ENCODE measurements at regions not wholly inside any gene's neighbourhood (a gene's known extent, or its start where the extent isn't known, plus 50 kb on each side); places are given as distances from the start of the nearest gene placed in this dataset.

GRCh38 chr20:7237251-7237650, 469.8 kb downstream of the BMP2 start:
- Mint-ChIP-seq H3K36me3 (no peaks in the 10 kb centered on the region), H3K4me1 (no peaks in the 10 kb centered on the region), H3K27me3 (ENCODE audit: low read depth in 2 of 2) (no peaks in the 10 kb centered on the region), H3K9me3 (peaks cover 7 to 14% of the 10 kb centered on the region in 2 donors), H3K4me3 (no peak overlapping the region), H3K27ac (no peak overlapping the region)
- no peak for TF ChIP-seq CTCF (IDR thresholded peaks at IDR 0.05)
- intact Hi-C loops (cut with micrococcal nuclease) = no loop called here
- 69% methylated on average over 1 of the region's 1 CpG for WGBS (ENCODE audit: insufficient coverage)
- DNase-seq (no peak), ATAC-seq (no peak)
- no peak overlapping the region for H3K4me3 ChIP-seq (ENCODE audit: low read length)
- no peaks in the 10 kb centered on the region for H3K36me3 ChIP-seq (ENCODE audit: control insufficient read depth, insufficient read depth, low read length)
- H3K27me3 ChIP-seq (ENCODE audit: control insufficient read depth, insufficient read depth, low read length) = no peaks in the 10 kb centered on the region
- H3K9me3 ChIP-seq (ENCODE audit: control insufficient read depth, insufficient read depth, low read length) = no peaks in the 10 kb centered on the region
- no peak overlapping the region for H3K27ac ChIP-seq (ENCODE audit: low read length)
- no peaks in the 10 kb centered on the region for H3K4me1 ChIP-seq (ENCODE audit: control insufficient read depth, insufficient read depth, low read length)

- Histone ChIP-seq H3K9me3 (ENCODE audit: control insufficient read depth, insufficient read depth, low read length) (no peaks in the 10 kb centered on the region), H3K27me3 (ENCODE audit: control insufficient read depth, insufficient read depth, low read length) (no peaks in the 10 kb centered on the region), H3K4me3 (ENCODE audit: low read length) (no peak overlapping the region), H3K36me3 (ENCODE audit: control insufficient read depth, insufficient read depth, low read length) (no peaks in the 10 kb centered on the region), H3K27ac (ENCODE audit: low read length) (no peak overlapping the region), H3K4me1 (ENCODE audit: control insufficient read depth, insufficient read depth, low read length) (no peaks in the 10 kb centered on the region)
- WGBS (ENCODE audit: insufficient coverage) = 89% methylated on average over 2 of the region's 3 CpGs
- intact Hi-C loops (cut with micrococcal nuclease) = no loop called here
- H3K36me3 Mint-ChIP-seq = no peaks in the 10 kb centered on the region
- H3K4me3 Mint-ChIP-seq = no peak overlapping the region
- H3K27me3 Mint-ChIP-seq (ENCODE audit: low read depth in 2 of 2) = no peaks in the 10 kb centered on the region
- peaks cover 7 to 13% of the 10 kb centered on the region in 2 donors for H3K9me3 Mint-ChIP-seq
- no peak overlapping the region for H3K27ac Mint-ChIP-seq
- H3K4me1 Mint-ChIP-seq = no peaks in the 10 kb centered on the region
- ATAC-seq (no peak), DNase-seq (no peak)
- TF ChIP-seq CTCF (IDR thresholded peaks at IDR 0.05) = no peak
Measured at GRCh38 chr20:7240490-7240889, 473.0 kb downstream of the BMP2 start.

GRCh38 chr20:7248281-7249201, 481.1 kb downstream of the BMP2 start:
- Mint-ChIP-seq H3K27ac (no peak overlapping the region), H3K4me3 (no peak overlapping the region), H3K36me3 (peaks cover 7% of the 10 kb centered on the region), H3K9me3 (peaks cover 3 to 9% of the 10 kb centered on the region in 2 donors), H3K27me3 (ENCODE audit: low read depth in 2 of 2) (no peaks in the 10 kb centered on the region), H3K4me1 (no peaks in the 10 kb centered on the region)
- Histone ChIP-seq H3K4me1 (ENCODE audit: control insufficient read depth, insufficient read depth, low read length) (no peaks in the 10 kb centered on the region), H3K4me3 (ENCODE audit: low read length) (no peak overlapping the region), H3K9me3 (ENCODE audit: control insufficient read depth, insufficient read depth, low read length) (no peaks in the 10 kb centered on the region), H3K27me3 (ENCODE audit: control insufficient read depth, insufficient read depth, low read length) (no peaks in the 10 kb centered on the region), H3K27ac (ENCODE audit: low read length) (no peak overlapping the region), H3K36me3 (ENCODE audit: control insufficient read depth, insufficient read depth, low read length) (no peaks in the 10 kb centered on the region)
- intact Hi-C loops (cut with micrococcal nuclease) = no loop called here
- no peak for TF ChIP-seq CTCF (IDR thresholded peaks at IDR 0.05)
- 74% methylated on average over 7 of the region's 7 CpGs for WGBS (ENCODE audit: insufficient coverage)
- no peak for DNase-seq
- no peak for ATAC-seq

- Histone ChIP-seq H3K27ac (ENCODE audit: low read length) (no peak overlapping the region), H3K4me3 (ENCODE audit: low read length) (no peak overlapping the region), H3K27me3 (ENCODE audit: control insufficient read depth, insufficient read depth, low read length) (no peaks in the 10 kb centered on the region), H3K4me1 (ENCODE audit: control insufficient read depth, insufficient read depth, low read length) (no peaks in the 10 kb centered on the region), H3K36me3 (ENCODE audit: control insufficient read depth, insufficient read depth, low read length) (no peaks in the 10 kb centered on the region), H3K9me3 (ENCODE audit: control insufficient read depth, insufficient read depth, low read length) (no peaks in the 10 kb centered on the region)
- intact Hi-C loops (cut with micrococcal nuclease) = no loop called here
- peaks cover 7% of the 10 kb centered on the region for H3K36me3 Mint-ChIP-seq
- no peak for TF ChIP-seq CTCF (IDR thresholded peaks at IDR 0.05)
- H3K27me3 Mint-ChIP-seq (ENCODE audit: low read depth in 2 of 2) = no peaks in the 10 kb centered on the region
- DNase-seq (no peak), ATAC-seq (no peak)
- no peak overlapping the region for H3K27ac Mint-ChIP-seq
- no peaks in the 10 kb centered on the region for H3K4me1 Mint-ChIP-seq
- no peak overlapping the region for H3K4me3 Mint-ChIP-seq
- WGBS (ENCODE audit: insufficient coverage) = 78% methylated on average over 2 of the region's 2 CpGs
- peaks cover 0 to 9% of the 10 kb centered on the region in 2 donors for H3K9me3 Mint-ChIP-seq
Measured at GRCh38 chr20:7250337-7250736, 482.9 kb downstream of the BMP2 start.

Measured in natural killer cell (primary cell).